Gastroesophageal sphincter (tissue), 3 donors: ENCODE measurements at regions not wholly inside any gene's neighbourhood (a gene's known extent, or its start where the extent isn't known, plus 50 kb on each side); places are given as distances from the start of the nearest gene placed in this dataset.

Experiments
- EP300 ChIP-seq: sonication (generic); formaldehyde crosslinking; IDR thresholded peaks from one replicate; pipeline ENCODE4 v1.6.1; 2017; ENCODE audit warnings: antibody characterized with exemption, mild to moderate bottlenecking
- POLR2A ChIP-seq, 2 donors: fragments of 450-650 bp; IDR thresholded peaks; one replicate each; pipeline ENCODE4 v1.6.1; 2017; ENCODE audit warnings: antibody characterized with exemption in 2 of 2, mild to moderate bottlenecking in 2 of 2, moderate library complexity in 1 of 2
- TF ChIP-seq, protein P1 (sequence below), 4 experiments: fragments of 200-600 bp in 2 of 4; fragments of 450-650 bp in 2 of 4; sonication (generic) in 1 of 4; IDR thresholded peaks; one replicate each; pipeline ENCODE4 v1.5.1; 2017 to 2019; ENCODE audit warnings: antibody characterized with exemption in 4 of 4, mild to moderate bottlenecking in 2 of 4, moderate library complexity in 2 of 4

DNA sequence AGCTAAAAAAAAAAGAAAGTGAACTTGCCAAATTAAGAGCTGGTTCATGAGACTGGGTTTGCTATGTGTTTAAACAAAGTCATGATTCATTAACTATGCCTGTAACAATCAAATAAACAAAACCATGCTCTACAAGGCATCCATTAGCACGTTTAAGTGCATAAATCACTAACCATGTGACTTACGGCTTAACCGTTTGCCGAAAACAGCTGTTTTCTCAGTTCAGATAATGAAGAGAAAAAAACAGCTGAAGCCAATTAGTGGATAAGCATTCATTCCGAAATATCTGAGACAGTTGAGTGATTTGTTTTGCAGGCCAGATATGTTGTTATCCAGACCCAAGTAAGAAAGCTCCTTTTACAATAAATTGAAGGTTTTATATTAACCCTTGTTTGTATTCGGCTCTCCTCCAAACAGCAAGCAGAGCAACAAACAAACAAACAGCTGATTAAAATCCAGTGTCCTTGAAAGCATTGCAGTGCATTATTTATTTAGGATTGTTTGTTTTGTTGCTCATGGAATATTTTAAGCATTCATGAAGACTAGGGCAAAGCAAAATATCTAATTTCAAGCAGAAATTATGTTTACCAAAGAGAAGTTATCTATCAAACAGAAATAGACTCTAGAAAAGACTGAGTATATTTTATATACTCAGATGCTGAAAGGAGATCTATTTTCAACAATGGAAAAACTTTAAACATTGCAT lies 343.5 kb downstream of the RFPL4B start:
- TF ChIP-seq, protein P1, sequence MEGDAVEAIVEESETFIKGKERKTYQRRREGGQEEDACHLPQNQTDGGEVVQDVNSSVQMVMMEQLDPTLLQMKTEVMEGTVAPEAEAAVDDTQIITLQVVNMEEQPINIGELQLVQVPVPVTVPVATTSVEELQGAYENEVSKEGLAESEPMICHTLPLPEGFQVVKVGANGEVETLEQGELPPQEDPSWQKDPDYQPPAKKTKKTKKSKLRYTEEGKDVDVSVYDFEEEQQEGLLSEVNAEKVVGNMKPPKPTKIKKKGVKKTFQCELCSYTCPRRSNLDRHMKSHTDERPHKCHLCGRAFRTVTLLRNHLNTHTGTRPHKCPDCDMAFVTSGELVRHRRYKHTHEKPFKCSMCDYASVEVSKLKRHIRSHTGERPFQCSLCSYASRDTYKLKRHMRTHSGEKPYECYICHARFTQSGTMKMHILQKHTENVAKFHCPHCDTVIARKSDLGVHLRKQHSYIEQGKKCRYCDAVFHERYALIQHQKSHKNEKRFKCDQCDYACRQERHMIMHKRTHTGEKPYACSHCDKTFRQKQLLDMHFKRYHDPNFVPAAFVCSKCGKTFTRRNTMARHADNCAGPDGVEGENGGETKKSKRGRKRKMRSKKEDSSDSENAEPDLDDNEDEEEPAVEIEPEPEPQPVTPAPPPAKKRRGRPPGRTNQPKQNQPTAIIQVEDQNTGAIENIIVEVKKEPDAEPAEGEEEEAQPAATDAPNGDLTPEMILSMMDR (IDR thresholded peaks at IDR 0.05), result no peak
- TF ChIP-seq POLR2A (IDR thresholded peaks at IDR 0.05) (no peak), EP300 (no peak)
